Activated T-cell treated with anti-CD3 and anti-CD28 coated beads, Interleukin-2, amount 50 U/mL, for 48 hours (primary cell): ENCODE measurements at regions not wholly inside any gene's neighbourhood (a gene's known extent, or its start where the extent isn't known, plus 50 kb on each side); places are given as distances from the start of the nearest gene placed in this dataset.

Experiments
- DNase-seq, 2 experiments: peaks; one replicate each; pipeline ENCODE4 v3.0.0-alpha.2; 2020

GRCh38 chr3:102087236-102087635 lies 237.9 kb downstream of the NFKBIZ start:
- DNase-seq, result no peak

GRCh38 chr3:102089239-102089638 lies 239.9 kb downstream of the NFKBIZ start:
- DNase-seq, result no peak

DNA sequence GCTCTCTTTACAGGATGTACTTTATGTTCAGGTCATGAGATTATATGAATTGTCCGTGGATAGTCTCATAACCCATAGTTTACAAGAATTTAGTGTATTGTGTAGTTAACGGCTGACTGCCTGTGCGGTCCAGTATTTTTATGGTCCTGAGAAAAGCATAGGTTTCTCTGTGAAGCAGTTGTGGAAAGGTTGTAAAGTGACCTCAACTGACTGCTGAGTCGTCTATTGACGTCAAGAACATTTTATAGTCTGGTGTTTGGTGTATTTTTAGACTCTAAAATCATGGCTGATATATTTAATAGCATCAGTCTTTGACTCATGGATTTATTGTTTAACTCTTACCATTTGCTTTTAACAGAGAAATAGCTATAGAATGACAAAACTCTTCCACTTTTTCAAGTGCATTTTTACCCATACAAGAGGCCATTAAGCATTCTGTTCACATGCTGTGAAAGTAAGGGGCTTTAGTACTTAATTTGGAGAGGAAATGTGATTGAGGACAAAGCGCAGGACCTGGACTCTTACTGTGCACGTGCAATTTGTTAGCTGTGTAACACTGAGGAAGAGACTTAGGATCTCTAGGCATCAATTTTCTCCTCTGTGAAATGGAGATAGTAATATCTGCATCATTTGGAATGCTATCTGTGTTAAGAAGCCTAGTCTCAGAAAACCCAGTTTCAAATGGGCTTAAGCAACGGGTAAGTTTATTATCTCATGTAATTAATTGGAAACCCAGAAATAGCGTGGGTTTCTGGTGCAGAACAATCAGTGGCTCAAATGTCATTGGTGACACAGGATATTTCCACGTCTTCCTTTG lies 240.8 kb downstream of the NFKBIZ start:
- DNase-seq, result no peak

GRCh38 chr3:102090721-102091045 lies 241.4 kb downstream of the NFKBIZ start:
- no peak for DNase-seq

DNA sequence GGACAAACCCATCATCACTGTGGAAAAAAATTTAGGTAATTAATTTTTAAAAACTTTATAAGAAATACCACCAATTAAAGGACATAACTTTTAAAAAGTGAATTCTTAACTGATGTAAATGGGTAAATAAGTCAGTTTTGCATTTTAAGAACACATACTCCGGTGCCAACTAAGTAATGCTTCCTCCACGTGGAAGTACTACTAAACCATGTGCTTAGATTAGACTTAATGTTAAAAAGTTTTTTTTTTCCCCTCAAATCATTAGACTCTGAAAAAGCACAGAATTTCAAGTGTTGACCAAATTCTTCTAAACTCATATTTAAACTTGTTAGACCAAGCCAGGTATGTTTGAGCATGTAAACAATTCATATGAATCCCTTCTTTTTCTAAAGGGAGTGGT lies 242.0 kb downstream of the NFKBIZ start:
- DNase-seq, result no peak

- no peak for DNase-seq
Measured at GRCh38 chr3:102092617-102093466, 243.5 kb downstream of the NFKBIZ start.

DNA sequence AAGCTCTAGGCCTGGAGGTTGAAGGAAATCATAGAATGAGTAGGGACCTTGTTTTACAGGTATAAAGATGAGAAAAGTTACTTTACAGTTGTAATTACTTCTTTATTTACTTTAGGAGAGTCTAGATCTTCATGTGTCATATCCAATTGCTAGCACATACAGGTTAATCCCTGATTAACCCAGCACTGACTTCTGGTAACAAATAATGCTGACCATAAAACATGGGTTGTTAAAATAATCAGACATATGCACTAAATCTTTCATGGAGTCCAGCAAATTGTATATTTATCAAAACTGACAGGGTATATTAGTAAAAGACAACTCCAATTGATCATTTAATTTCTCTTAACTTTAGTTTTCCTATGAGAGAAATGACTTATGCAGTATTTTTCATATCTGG lies 245.2 kb downstream of the NFKBIZ start:
- no peak for DNase-seq

DNA sequence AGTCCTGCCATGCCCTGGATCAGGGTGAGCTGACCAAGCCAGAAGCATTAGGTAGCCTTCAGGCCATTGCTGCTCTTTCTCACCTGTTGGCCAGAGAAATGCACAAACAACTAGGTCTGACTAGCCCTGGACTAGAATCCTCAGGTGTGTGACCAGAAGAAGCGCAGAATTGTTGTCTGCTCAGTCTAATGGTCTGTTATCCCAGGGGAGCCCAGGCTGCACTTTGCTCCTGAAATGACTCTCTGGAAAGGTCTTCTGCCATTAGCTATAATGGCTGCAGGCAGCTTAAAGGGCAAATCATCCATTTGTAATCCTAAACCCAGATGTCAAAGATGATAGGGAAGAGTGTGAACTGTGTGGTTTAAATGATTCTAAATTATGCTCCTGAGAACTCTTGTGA lies 246.1 kb downstream of the NFKBIZ start:
- no peak for DNase-seq

- no peak for DNase-seq
Measured at GRCh38 chr3:102096066-102096465, 246.8 kb downstream of the NFKBIZ start.

GRCh38 chr3:102098130-102098885 lies 249.0 kb downstream of the NFKBIZ start:
- no peak for DNase-seq

DNA sequence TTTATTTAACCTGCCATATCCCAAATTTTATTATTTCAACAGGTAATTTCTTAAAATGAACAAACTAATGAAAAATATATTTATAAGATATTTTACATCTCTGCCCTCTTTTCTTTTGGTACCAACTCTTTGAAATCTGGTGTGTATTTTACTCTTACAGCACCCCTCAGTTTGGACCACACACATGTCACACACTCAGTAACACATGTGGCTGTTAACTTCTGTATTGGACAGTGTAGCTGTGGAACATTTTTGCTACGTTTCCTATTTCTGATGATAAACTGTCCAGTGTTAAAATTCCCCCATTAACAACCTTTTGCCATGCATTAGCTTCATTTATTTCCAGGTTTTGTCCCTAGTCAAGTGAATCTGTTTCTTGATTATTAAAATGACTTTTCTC lies 250.6 kb downstream of the NFKBIZ start:
- no peak for DNase-seq

- DNase-seq, result no peak
Measured at GRCh38 chr3:102102394-102102793, 253.1 kb downstream of the NFKBIZ start.

DNA sequence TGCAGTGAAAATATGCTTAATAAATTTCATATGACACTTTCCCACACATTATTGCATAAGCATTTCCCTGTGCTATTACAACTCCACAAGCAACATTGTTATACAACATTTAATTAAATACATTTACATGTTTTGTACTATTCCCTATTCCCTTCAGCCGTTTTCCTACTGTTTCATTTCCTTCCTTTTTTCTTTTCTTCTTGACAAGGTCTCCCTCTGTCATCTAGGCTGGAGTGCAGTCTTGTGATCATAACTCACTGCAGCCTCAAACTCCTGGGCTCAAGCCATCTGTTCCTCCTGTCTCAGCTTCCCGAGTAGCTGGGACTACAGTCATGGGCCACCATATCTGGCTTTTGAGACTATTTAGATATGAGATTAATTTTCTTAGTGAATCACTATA lies 254.7 kb downstream of the NFKBIZ start:
- DNase-seq, result no peak

- no peak for DNase-seq
Measured at GRCh38 chr3:102105193-102105592, 255.9 kb downstream of the NFKBIZ start.

DNA sequence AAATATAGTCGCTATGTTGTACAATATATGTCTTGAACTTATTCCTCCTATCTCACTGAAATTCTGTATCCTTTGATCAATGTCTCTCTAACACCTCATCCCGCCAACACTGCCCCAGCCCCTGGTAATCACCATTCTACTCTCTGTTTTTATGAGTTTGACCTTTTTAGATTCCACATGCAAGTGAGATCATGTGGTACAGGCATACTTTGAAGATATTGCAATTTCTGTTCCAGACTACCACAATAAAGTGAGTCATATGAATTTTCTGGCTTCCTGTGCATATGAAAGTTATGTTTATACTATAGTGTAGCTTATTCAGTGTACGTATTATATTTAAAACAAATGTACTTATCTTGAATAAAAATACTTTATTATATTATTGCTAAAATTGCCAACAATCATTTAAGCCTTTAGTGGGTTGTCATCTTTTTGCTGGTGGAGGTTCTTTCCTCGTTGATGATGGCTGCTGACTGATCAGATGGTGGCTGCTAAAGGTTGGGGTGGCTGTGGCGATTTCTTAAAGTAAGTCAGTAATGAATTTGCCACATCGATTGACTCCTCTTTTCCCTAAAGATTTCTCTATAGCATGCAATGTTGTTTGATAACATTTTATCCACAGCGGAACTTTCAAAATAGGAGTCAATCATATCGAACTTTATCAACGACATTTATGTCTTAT lies 257.2 kb downstream of the NFKBIZ start:
- DNase-seq, result no peak

GRCh38 chr3:102112704-102113230 lies 263.5 kb downstream of the NFKBIZ start:
- DNase-seq, result no peak

GRCh38 chr3:102113421-102114041 lies 264.2 kb downstream of the NFKBIZ start:
- no peak for DNase-seq

DNA sequence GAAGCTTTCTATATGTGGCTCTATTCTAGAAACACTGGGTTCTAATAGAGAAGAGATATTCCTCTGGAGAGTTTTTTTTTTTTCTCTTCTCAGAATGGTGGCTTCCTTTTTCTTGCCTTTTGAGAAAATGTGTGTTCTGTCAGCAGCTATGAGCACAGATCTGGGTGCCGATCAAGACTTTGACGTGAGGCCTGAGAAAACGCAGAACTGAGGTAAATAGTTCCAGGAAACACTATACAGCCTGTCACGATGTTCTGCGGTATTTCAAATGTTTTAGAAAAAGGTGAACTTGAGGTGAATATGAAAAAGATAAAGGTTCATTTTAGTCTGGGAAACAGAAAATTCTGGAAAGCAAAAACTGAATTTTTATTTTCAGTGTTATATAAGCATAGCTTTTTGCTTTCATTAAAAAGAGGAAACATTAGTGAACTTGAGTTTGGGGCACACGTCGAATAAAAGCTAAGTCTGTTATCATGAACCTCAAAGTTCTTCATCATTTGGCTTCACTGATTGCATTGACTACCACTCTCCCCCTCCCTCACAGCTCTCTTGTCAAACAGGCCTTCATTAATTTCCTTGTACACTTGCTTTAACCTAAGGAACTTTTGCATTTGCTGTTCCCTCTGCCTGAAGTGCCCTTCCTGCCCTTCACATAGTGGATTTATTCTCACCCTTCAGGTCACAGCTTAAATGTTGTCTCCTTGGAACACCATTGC lies 265.1 kb downstream of the NFKBIZ start:
- DNase-seq, result peak in 1 of 2 experiments; percentile 46

DNA sequence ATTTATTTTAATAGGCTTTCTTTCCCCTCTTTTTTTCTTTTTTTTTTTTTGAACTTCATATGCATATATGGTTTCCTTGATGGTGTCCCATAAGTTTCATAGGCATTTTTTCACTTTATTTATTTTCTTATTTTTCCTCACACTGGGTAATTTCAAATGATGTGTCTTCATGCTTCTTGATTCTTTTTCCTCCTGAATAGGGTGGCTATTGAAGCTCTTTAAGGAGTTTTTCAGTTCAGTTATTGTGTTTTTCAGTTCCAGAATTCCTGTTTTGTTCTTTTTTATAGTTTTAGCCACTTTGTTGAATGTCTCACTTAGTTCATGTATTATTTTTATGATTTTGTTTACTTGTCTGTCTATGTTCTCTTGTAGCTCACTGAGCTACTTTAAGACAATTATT lies 273.2 kb downstream of the NFKBIZ start:
- no peak for DNase-seq

DNA sequence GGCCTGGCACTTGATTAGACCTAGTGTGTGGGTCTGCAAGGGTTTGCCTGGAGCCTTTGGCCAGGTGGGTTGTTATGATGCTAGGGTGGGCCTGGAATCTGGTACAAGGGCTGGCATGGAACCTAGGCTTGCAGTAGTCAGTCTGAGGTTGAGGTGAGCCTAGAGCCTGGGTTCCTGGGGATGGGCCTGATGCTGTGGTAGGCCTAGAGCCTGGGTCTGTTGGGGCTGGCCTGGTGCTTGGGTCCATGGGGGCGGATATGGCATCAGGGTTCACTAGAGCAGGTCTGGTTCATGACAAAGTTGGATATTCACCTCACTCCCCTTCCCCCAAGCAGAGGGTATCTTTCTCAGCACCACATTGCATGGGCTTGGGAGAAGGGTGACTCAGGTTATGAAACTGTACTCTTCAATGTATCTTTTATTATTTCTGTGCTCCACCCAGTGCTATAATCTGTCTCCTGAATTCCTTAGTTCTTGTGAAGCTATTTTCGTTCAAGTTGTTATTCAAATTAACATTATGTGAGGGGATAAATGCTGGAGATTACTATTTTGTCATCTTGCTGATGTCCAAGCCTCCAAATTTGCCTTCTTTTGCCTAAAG lies 274.4 kb downstream of the NFKBIZ start:
- DNase-seq, result no peak

GRCh38 chr3:102124282-102124681 lies 275.0 kb downstream of the NFKBIZ start:
- no peak for DNase-seq
